ENCODE measurements at regions not wholly inside any gene's neighbourhood (a gene's known extent, or its start where the extent isn't known, plus 50 kb on each side); places are given as distances from the start of the nearest gene placed in this dataset.

DNA sequence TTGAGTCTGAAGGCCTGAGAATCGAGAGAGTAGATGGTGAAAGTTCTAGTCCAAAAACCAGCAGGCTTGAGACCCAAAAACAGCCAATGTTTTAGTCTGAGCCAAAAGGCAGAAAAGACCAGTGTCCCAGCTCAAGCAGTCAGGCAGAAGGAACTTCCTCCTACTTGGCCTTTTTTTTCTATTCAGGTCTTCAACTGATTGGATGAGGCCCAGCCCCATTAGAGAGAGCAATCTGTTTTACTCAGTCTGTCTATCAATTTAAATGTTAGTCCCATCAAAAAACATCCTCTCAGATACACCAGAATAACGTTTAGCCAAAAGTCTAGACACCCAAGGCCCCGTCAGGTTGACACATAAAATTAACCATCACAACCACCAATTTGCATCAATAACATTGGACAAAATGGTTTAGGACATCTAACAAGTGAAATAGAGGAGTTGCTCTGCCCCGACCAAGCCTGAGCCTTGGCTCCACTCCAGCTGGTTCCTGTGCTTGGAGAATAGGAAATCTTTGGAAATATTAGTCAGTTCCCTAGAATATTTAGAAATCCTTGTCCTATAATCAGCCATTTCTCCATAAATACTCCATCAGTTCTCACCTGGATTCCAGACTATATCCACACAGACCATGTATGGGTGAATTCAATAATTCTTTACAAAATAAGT is 51.4 kb upstream of the LIPC start:
- Mint-ChIP-seq H3K36me3 (peaks cover 5% of the 10 kb centered on the region), H3K4me3 (no peak overlapping the region), H3K4me1 (ENCODE audit: low read depth in 2 of 2) (peaks cover 5 to 11% of the 10 kb centered on the region in 2 donors), H3K9me3 (peaks cover 3% of the 10 kb centered on the region), H3K27me3 (no peaks in the 10 kb centered on the region), H3K27ac (no peak overlapping the region)
- DNase-seq (ENCODE audit: low spot score) = no peak
- ATAC-seq = no peak

DNA sequence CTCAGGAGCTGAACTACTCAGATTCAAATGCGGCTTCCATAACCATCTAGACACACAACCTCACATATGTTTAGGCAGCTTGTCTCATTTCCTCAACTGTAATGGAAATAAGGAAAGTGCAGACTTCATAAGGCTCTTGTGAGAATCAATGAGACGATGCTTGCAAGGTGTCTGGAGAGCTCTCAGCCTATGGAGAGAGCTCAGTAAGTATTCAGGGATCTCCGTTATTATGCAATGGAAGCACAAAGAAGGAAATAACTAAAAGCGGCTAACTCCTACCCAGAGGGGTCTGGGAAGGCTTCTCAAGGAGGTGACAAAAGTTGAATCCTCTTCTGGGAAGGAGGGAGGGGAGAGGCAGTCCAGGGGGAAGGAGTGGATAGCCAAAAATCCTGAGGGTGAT is 50.1 kb upstream of the LIPC start:
- peak overlapping the region in 1 of 2 donors; percentile 26 for H3K27ac Mint-ChIP-seq
- peaks cover 5% of the 10 kb centered on the region for H3K36me3 Mint-ChIP-seq
- DNase-seq (ENCODE audit: low spot score) (no peak), ATAC-seq (no peak)
- H3K4me1 Mint-ChIP-seq (ENCODE audit: low read depth in 2 of 2) = peaks cover 5 to 11% of the 10 kb centered on the region in 2 donors
- H3K27me3 Mint-ChIP-seq = no peaks in the 10 kb centered on the region
- no peak overlapping the region for H3K4me3 Mint-ChIP-seq
- peaks cover 3% of the 10 kb centered on the region for H3K9me3 Mint-ChIP-seq
